HepG2 (cell line): ENCODE measurements at regions not wholly inside any gene's neighbourhood (a gene's known extent, or its start where the extent isn't known, plus 50 kb on each side); places are given as distances from the start of the nearest gene placed in this dataset.

Experiments used
- ATAC-seq: fragments of 200-7000 bp; cut with Tn5 transposase; 3 replicates; pipeline ENCODE4 v1.9.1; 2020; ENCODE audit warnings: mild to moderate bottlenecking, moderate library complexity
- BruUV-seq: library from RNA; stranded (reverse); fragments of 400-500 nt; replicated peaks from 2 replicates; lab custom pipeline; 2021; lab: Mats Ljungman, UMichigan
- CTCF ChIA-PET: fragments of 300-600 bp; formaldehyde crosslinking; extraction: SDS; loops from one replicate; lab custom pipeline; 2021; ENCODE audit warnings: low total read pairs, inconsistent platforms, low intra/inter-chr PET ratio; lab: Yijun Ruan, JAX
- POLR2A ChIA-PET: fragments of 350-600 bp; sonication (Branson Sonifier 250); formaldehyde crosslinking; loops from one replicate; lab custom pipeline; 2020; ENCODE audit warnings: antibody characterized with exemption, inconsistent platforms; lab: Yijun Ruan, JAX
- DNase-seq: peaks from one replicate; pipeline ENCODE4 v3.0.0-alpha.2; 2015; ENCODE audit warnings: low spot score
- FAIRE-seq: peaks from 3 replicates; lab custom pipeline; 2011; peaks lifted over from hg19 to GRCh38; lab: Jason Lieb, UNC
- H2AFZ ChIP-seq: one replicate; pipeline ENCODE4 v1.6.1; 2011; ENCODE audit warnings: low read length, inconsistent platforms
- H3K27ac ChIP-seq: fragments of 300-600 bp; 3 replicates; pipeline ENCODE4 v1.8.0; 2011; ENCODE audit warnings: mixed run types, mild to moderate bottlenecking, mixed read lengths, low read length, inconsistent platforms; ENCODE audit not compliant: insufficient read depth; ENCODE audit errors: extremely low read length
- H3K27me3 ChIP-seq, 2 experiments: fragments of 200-600 bp in 1 of 2; 2 replicates in 1 of 2; 3 replicates in 1 of 2; pipeline versions ENCODE4 v1.6.0 to v1.8.0; 2011; ENCODE audit warnings: low read length in 2 of 2, mild to moderate bottlenecking in 2 of 2, moderate library complexity in 2 of 2, inconsistent platforms in 1 of 2; ENCODE audit not compliant: insufficient read depth in 2 of 2, control insufficient read depth in 1 of 2
- H3K36me3 ChIP-seq, 2 experiments: fragments of 200-600 bp in 1 of 2; replicated peaks in 1 of 2; 2 replicates in 1 of 2; 3 replicates in 1 of 2; pipeline versions ENCODE4 v1.5.1 to v1.8.0; 2011; ENCODE audit warnings: low read length in 2 of 2, inconsistent platforms in 1 of 2; ENCODE audit not compliant: insufficient read depth in 2 of 2, control insufficient read depth in 1 of 2
- H3K4me1 ChIP-seq: 2 replicates; pipeline ENCODE4 v1.5.1; 2012; ENCODE audit warnings: low read length, inconsistent platforms; ENCODE audit not compliant: insufficient read depth
- H3K4me2 ChIP-seq: 2 replicates; pipeline ENCODE4 v1.6.0; 2011; ENCODE audit warnings: low read depth, low read length, inconsistent platforms
- H3K4me3 ChIP-seq, 3 experiments: fragments of 200-600 bp in 1 of 3; sonication (generic), shearing (Covaris generic) in 1 of 3; replicated peaks in 1 of 3; 2 replicates each; pipeline ENCODE4 v1.5.1; 2011 to 2016; ENCODE audit warnings: low read length in 3 of 3, inconsistent platforms in 2 of 3, low read depth in 2 of 3, mild to moderate bottlenecking in 2 of 3, control low read depth in 1 of 3, mixed read lengths in 1 of 3; ENCODE audit not compliant: insufficient read depth in 1 of 3
- H3K79me2 ChIP-seq: one replicate; pipeline ENCODE4 v1.6.1; 2011; ENCODE audit warnings: low read length, inconsistent platforms; ENCODE audit not compliant: insufficient read depth
- H3K9ac ChIP-seq: 2 replicates; pipeline ENCODE4 v1.6.0; 2011; ENCODE audit warnings: mild to moderate bottlenecking, low read depth, low read length, inconsistent platforms; ENCODE audit not compliant: insufficient read depth
- H3K9me3 ChIP-seq: 2 replicates; pipeline ENCODE4 v1.5.1; 2012; ENCODE audit warnings: mild to moderate bottlenecking, low read length
- H4K20me1 ChIP-seq: 2 replicates; pipeline ENCODE4 v1.6.0; 2011; ENCODE audit warnings: inconsistent platforms, mild to moderate bottlenecking, low read length, moderate library complexity; ENCODE audit not compliant: insufficient read depth
- AFF4 ChIP-seq: sonication (generic); formaldehyde crosslinking; IDR thresholded peaks from 2 replicates; pipeline ENCODE4 v1.4.0; 2020; ENCODE audit warnings: missing genetic modification reagents
- ELF3 ChIP-seq: IDR thresholded peaks from 2 replicates; pipeline ENCODE4 v1.6.1; 2016; ENCODE audit warnings: missing genetic modification reagents, missing compliant biosample characterization
- GFI1 ChIP-seq: sonication (generic); formaldehyde crosslinking; IDR thresholded peaks from 2 replicates; pipeline ENCODE4 v1.5.0; 2020; ENCODE audit warnings: missing genetic modification reagents, mild to moderate bottlenecking, borderline replicate concordance
- GPN1 ChIP-seq: sonication (generic); formaldehyde crosslinking; IDR thresholded peaks from 2 replicates; pipeline ENCODE4 v1.5.1; 2020; ENCODE audit warnings: missing genetic modification reagents, borderline replicate concordance
- HNRNPL ChIP-seq: fragments of 200-400 bp; formaldehyde crosslinking; IDR thresholded peaks from 2 replicates; pipeline ENCODE4 v1.6.1; 2017; ENCODE audit warnings: mild to moderate bottlenecking, low read depth, low read length
- PRDM10 ChIP-seq: sonication (generic); formaldehyde crosslinking; IDR thresholded peaks from 2 replicates; pipeline ENCODE4 v1.4.0; 2020; ENCODE audit warnings: low read depth, missing genetic modification reagents
- RXRB ChIP-seq: IDR thresholded peaks from 2 replicates; pipeline ENCODE4 v1.6.1; 2016; ENCODE audit warnings: borderline replicate concordance, missing genetic modification reagents, missing compliant biosample characterization
- ZKSCAN5 ChIP-seq: sonication (generic); formaldehyde crosslinking; IDR thresholded peaks from 2 replicates; pipeline ENCODE4 v1.5.1; 2020; ENCODE audit warnings: mild to moderate bottlenecking, missing genetic modification reagents
- ZNF12 ChIP-seq: sonication (generic); formaldehyde crosslinking; IDR thresholded peaks from 2 replicates; pipeline ENCODE4 v1.5.0; 2020; ENCODE audit warnings: missing genetic modification reagents
- ZNF143 ChIP-seq: sonication (generic); formaldehyde crosslinking; IDR thresholded peaks from 2 replicates; pipeline ENCODE4 v1.4.0; 2020; ENCODE audit warnings: missing genetic modification reagents
- ZNF570 ChIP-seq: sonication (generic); formaldehyde crosslinking; IDR thresholded peaks from 2 replicates; pipeline ENCODE4 v1.4.0; 2020; ENCODE audit warnings: mild to moderate bottlenecking, missing genetic modification reagents, borderline replicate concordance
- ZSCAN9 ChIP-seq: IDR thresholded peaks from 2 replicates; pipeline ENCODE4 v1.6.1; 2016; ENCODE audit warnings: borderline replicate concordance
- in situ Hi-C: cut with HindIII; loops from 2 replicates; pipeline ENCODE4 v1.10.0; 2017; ENCODE audit warnings: low pct_unique_long_range_greater_than_20kb; ENCODE audit not compliant: extremely low pct_ligation_motif_present
- intact Hi-C: fragments of 100-400 bp; cut with micrococcal nuclease; formaldehyde crosslinking; loops from one replicate; pipeline ENCODE4 v1.10.0; 2022; ENCODE audit not compliant: unreplicated experiment
- TF ChIP-seq, protein P1 (sequence below): sonication (generic); formaldehyde crosslinking; IDR thresholded peaks from 2 replicates; pipeline ENCODE4 v1.5.0; 2020; ENCODE audit warnings: mild to moderate bottlenecking, missing genetic modification reagents

GRCh38 chr12:18828483-18828882, 90.6 kb downstream of the CAPZA3 start:
- ATAC-seq: no peak
- Histone ChIP-seq H3K79me2 (no peaks in the 10 kb centered on the region), H3K4me1 (no peaks in the 10 kb centered on the region), H3K27me3 (no peaks in the 10 kb centered on the region), H3K9ac (no peak overlapping the region), H4K20me1 (no peaks in the 10 kb centered on the region), H3K9me3 (no peaks in the 10 kb centered on the region)
- CTCF ChIA-PET: no interaction called here
- POLR2A ChIA-PET: no interaction called here
- TF ChIP-seq ZKSCAN5 (CRISPR knock-in tag) (no peak), ZNF143 (no peak), HNRNPL (no peak), PRDM10 (CRISPR knock-in tag) (no peak), ZNF12 (no peak), ZSCAN9 (CRISPR knock-in tag) (no peak), AFF4 (CRISPR knock-in tag) (no peak), ZNF570 (CRISPR knock-in tag) (no peak), RXRB (CRISPR knock-in tag) (no peak), ELF3 (CRISPR knock-in tag) (no peak), GPN1 (CRISPR knock-in tag) (no peak), GFI1 (no peak)
- TF ChIP-seq, protein P1, sequence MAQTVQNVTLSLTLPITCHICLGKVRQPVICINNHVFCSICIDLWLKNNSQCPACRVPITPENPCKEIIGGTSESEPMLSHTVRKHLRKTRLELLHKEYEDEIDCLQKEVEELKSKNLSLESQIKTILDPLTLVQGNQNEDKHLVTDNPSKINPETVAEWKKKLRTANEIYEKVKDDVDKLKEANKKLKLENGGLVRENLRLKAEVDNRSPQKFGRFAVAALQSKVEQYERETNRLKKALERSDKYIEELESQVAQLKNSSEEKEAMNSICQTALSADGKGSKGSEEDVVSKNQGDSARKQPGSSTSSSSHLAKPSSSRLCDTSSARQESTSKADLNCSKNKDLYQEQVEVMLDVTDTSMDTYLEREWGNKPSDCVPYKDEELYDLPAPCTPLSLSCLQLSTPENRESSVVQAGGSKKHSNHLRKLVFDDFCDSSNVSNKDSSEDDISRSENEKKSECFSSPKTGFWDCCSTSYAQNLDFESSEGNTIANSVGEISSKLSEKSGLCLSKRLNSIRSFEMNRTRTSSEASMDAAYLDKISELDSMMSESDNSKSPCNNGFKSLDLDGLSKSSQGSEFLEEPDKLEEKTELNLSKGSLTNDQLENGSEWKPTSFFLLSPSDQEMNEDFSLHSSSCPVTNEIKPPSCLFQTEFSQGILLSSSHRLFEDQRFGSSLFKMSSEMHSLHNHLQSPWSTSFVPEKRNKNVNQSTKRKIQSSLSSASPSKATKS (CRISPR knock-in tag): no peak
- TF ChIP-seq, all 625 proteins: peak for 0
- intact Hi-C loops (no loop called here), in situ Hi-C loops (no loop called here)
- no TSS peak for BruUV-seq
- FAIRE-seq: no peak
- Histone ChIP-seq H3K27ac (no peak overlapping the region), H3K36me3 (no peaks in the 10 kb centered on the region), H3K4me2 (no peak overlapping the region), H3K4me3 (no peak overlapping the region), H2AFZ (no peak overlapping the region)
- no peak for DNase-seq
